Neuronal stem cell (in vitro differentiated cells): ENCODE measurements at regions not wholly inside any gene's neighbourhood (a gene's known extent, or its start where the extent isn't known, plus 50 kb on each side); places are given as distances from the start of the nearest gene placed in this dataset.

ENCODE experiments used
- DNase-seq: peaks from one replicate; pipeline ENCODE4 v3.0.0-alpha.2; 2013; ENCODE audit warnings: low spot score
- H2AFZ ChIP-seq: one replicate; pipeline ENCODE4 v1.6.1; 2013; ENCODE audit warnings: mild to moderate bottlenecking, low read length, inconsistent platforms
- H2AK5ac ChIP-seq: 2 replicates; pipeline ENCODE4 v1.6.1; 2013; ENCODE audit warnings: low read depth, mild to moderate bottlenecking, inconsistent platforms, low read length, moderate library complexity, mixed read lengths
- H2BK120ac ChIP-seq: 2 replicates; pipeline ENCODE4 v1.6.1; 2013; ENCODE audit warnings: low read depth, mild to moderate bottlenecking, inconsistent platforms, low read length, moderate library complexity, mixed read lengths
- H2BK12ac ChIP-seq: one replicate; pipeline ENCODE4 v1.6.1; 2013; ENCODE audit warnings: low read length, inconsistent platforms
- H2BK15ac ChIP-seq: 2 replicates; pipeline ENCODE4 v1.6.1; 2013; ENCODE audit warnings: mild to moderate bottlenecking, low read length, inconsistent platforms, mixed read lengths
- H2BK5ac ChIP-seq: one replicate; pipeline ENCODE4 v1.6.1; 2013; ENCODE audit warnings: inconsistent platforms, mild to moderate bottlenecking, low read length, moderate library complexity
- H3K14ac ChIP-seq: one replicate; pipeline ENCODE4 v1.6.1; 2013; ENCODE audit warnings: low read length, inconsistent platforms
- H3K18ac ChIP-seq: 2 replicates; pipeline ENCODE4 v1.6.1; 2013; ENCODE audit warnings: low read length, inconsistent platforms
- H3K23ac ChIP-seq: 2 replicates; pipeline ENCODE4 v1.6.1; 2013; ENCODE audit warnings: low read depth, mild to moderate bottlenecking, mixed read lengths, low read length, inconsistent platforms; ENCODE audit not compliant: poor library complexity
- H3K27ac ChIP-seq: replicated peaks from 3 replicates; pipeline ENCODE4 v1.5.1; 2013; ENCODE audit warnings: low read length, inconsistent platforms
- H3K27me3 ChIP-seq, 3 experiments: 2 replicates each; pipeline ENCODE4 v1.6.1; 2013; ENCODE audit warnings: low read length in 3 of 3, mild to moderate bottlenecking in 2 of 3, inconsistent platforms in 1 of 3, low read depth in 1 of 3, mixed read lengths in 1 of 3, moderate library complexity in 1 of 3; ENCODE audit not compliant: control insufficient read depth in 3 of 3, insufficient read depth in 3 of 3
- H3K36me3 ChIP-seq, 2 donors: replicated peaks in 1 of 2; 2 replicates each; pipeline ENCODE4 v1.6.1; 2013; ENCODE audit warnings: low read length in 2 of 2; ENCODE audit not compliant: control insufficient read depth in 2 of 2, insufficient read depth in 2 of 2
- H3K4ac ChIP-seq: 2 replicates; pipeline ENCODE4 v1.6.1; 2013; ENCODE audit warnings: inconsistent platforms, mild to moderate bottlenecking, low read length, moderate library complexity
- H3K4me1 ChIP-seq, 2 donors: 1 replicate in 1 of 2; 2 replicates in 1 of 2; pipeline ENCODE4 v1.6.1; 2013; ENCODE audit warnings: low read length in 2 of 2, low read depth in 1 of 2; ENCODE audit not compliant: control insufficient read depth in 2 of 2, insufficient read depth in 1 of 2
- H3K4me2 ChIP-seq: one replicate; pipeline ENCODE4 v1.6.1; 2013; ENCODE audit warnings: mild to moderate bottlenecking, low read length, inconsistent platforms; ENCODE audit not compliant: insufficient read depth, poor library complexity, severe bottlenecking
- H3K4me3 ChIP-seq, 2 donors: 2 replicates each; pipeline ENCODE4 v1.5.1; 2013; ENCODE audit warnings: low read length in 2 of 2, mild to moderate bottlenecking in 2 of 2, inconsistent platforms in 1 of 2, moderate library complexity in 1 of 2
- H3K79me1 ChIP-seq: one replicate; pipeline ENCODE4 v1.6.1; 2013; ENCODE audit warnings: low read depth, mild to moderate bottlenecking, inconsistent platforms, low read length, moderate library complexity
- H3K9ac ChIP-seq: one replicate; pipeline ENCODE4 v1.6.1; 2013; ENCODE audit warnings: mild to moderate bottlenecking, low read depth, low read length, inconsistent platforms; ENCODE audit not compliant: poor library complexity
- H3K9me3 ChIP-seq, 2 donors: replicated peaks in 1 of 2; 2 replicates each; pipeline versions ENCODE3 to v1.6.1; 2013; ENCODE audit warnings: low read length in 2 of 2, mild to moderate bottlenecking in 2 of 2, inconsistent platforms in 1 of 2, low read depth in 1 of 2, mixed read lengths in 1 of 2, moderate library complexity in 1 of 2; ENCODE audit not compliant: control insufficient read depth in 2 of 2, insufficient read depth in 1 of 2
- H4K8ac ChIP-seq: one replicate; pipeline ENCODE4 v1.6.1; 2013; ENCODE audit warnings: low read depth, mild to moderate bottlenecking, inconsistent platforms, low read length, moderate library complexity
- H4K91ac ChIP-seq: one replicate; pipeline ENCODE4 v1.6.1; 2013; ENCODE audit warnings: low read length, low read depth, mild to moderate bottlenecking, inconsistent platforms; ENCODE audit not compliant: poor library complexity
- whole genome bisulfite sequencing, 2 donors: extraction: QIAGEN DNeasy Blood & Tissue Kit; methylation state at CpG; one replicate each; pipeline ENCODE4 v1.1.7; 2013; ENCODE audit warnings: missing lambda C conversion rate in 2 of 2, mixed read lengths in 1 of 2; ENCODE audit not compliant: insufficient read length in 2 of 2, insufficient replicate concordance in 1 of 2; ENCODE audit errors: extremely low coverage in 2 of 2; 5-methylcytosine and 5-hydroxymethylcytosine counted together

DNA sequence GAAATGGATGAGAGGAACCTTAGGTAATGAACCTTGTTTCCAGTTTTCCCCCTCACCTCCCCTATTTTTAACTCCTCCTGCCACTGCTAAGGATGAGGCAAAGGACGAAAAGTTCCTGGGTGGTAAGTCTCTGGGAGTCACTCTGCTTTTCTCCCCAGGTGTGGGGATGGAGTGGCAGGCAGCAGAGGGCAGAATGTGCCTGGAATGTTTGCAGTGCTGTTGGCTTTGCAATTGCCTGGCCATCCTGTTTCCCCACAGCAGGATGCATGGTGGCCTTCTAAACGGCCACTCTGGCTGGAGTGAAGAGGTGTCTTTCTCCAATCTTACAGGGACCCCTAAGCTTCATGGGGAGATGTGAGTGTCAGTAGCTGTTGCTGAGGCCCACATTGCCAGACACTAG lies 432.5 kb upstream of the ZFHX3 start:
- H3K27me3 ChIP-seq, result no peaks in the 10 kb centered on the region
- H3K4me3 ChIP-seq, result no peak overlapping the region
- H2AFZ ChIP-seq, result peak overlapping the region; percentile 19
- DNase-seq, result no peak
- H3K14ac ChIP-seq, result no peak overlapping the region
- WGBS, 2 donors, result no CpG with 5 or more reads among the region's 2 CpGs
- H3K4me1 ChIP-seq, result peaks cover 0 to 8% of the 10 kb centered on the region in 2 donors
- no peak overlapping the region for H3K9ac ChIP-seq
- H3K36me3 ChIP-seq, result no peaks in the 10 kb centered on the region
- H2BK5ac ChIP-seq, result no peak overlapping the region
- no peaks in the 10 kb centered on the region for H3K9me3 ChIP-seq
- H2AK5ac ChIP-seq, result no peak overlapping the region
- H3K4me2 ChIP-seq, result no peak overlapping the region
- no peak overlapping the region for H3K4ac ChIP-seq
- H3K27ac ChIP-seq, result no peak overlapping the region
- H4K91ac ChIP-seq, result no peak overlapping the region
- H4K8ac ChIP-seq, result no peak overlapping the region
- no peak overlapping the region for H2BK12ac ChIP-seq
- no peak overlapping the region for H3K23ac ChIP-seq
- H3K79me1 ChIP-seq, result no peaks in the 10 kb centered on the region
- H3K18ac ChIP-seq, result no peak overlapping the region
- H2BK15ac ChIP-seq, result no peak overlapping the region
- no peak overlapping the region for H2BK120ac ChIP-seq

GRCh38 chr16:73473713-73474112 lies 425.8 kb upstream of the ZFHX3 start:
- no peaks in the 10 kb centered on the region for H3K4me1 ChIP-seq
- no peak overlapping the region for H2BK120ac ChIP-seq
- no peak overlapping the region for H3K23ac ChIP-seq
- H3K79me1 ChIP-seq, result no peaks in the 10 kb centered on the region
- no peak overlapping the region for H2BK15ac ChIP-seq
- no peak overlapping the region for H2BK5ac ChIP-seq
- DNase-seq, result no peak
- H2AK5ac ChIP-seq, result no peak overlapping the region
- H4K91ac ChIP-seq, result no peak overlapping the region
- H3K18ac ChIP-seq, result no peak overlapping the region
- no peak overlapping the region for H3K14ac ChIP-seq
- no peak overlapping the region for H4K8ac ChIP-seq
- no peak overlapping the region for H3K9ac ChIP-seq
- no peak overlapping the region for H2AFZ ChIP-seq
- H3K9me3 ChIP-seq, result no peaks in the 10 kb centered on the region
- H2BK12ac ChIP-seq, result no peak overlapping the region
- H3K27ac ChIP-seq, result no peak overlapping the region
- no peak overlapping the region for H3K4me2 ChIP-seq
- H3K36me3 ChIP-seq, result no peaks in the 10 kb centered on the region
- no peak overlapping the region for H3K4ac ChIP-seq
- WGBS, 2 donors, result no CpG with 5 or more reads among the region's 3 CpGs
- H3K4me3 ChIP-seq, result no peak overlapping the region
- H3K27me3 ChIP-seq, result no peaks in the 10 kb centered on the region

- H2AK5ac ChIP-seq, result no peak overlapping the region
- no peak overlapping the region for H2BK120ac ChIP-seq
- no peaks in the 10 kb centered on the region for H3K4me1 ChIP-seq
- no peaks in the 10 kb centered on the region for H3K36me3 ChIP-seq
- no peak overlapping the region for H3K14ac ChIP-seq
- no peak overlapping the region for H2BK12ac ChIP-seq
- H3K4ac ChIP-seq, result no peak overlapping the region
- no peaks in the 10 kb centered on the region for H3K27me3 ChIP-seq
- H4K91ac ChIP-seq, result no peak overlapping the region
- peaks cover 0 to 16% of the 10 kb centered on the region in 2 donors for H3K9me3 ChIP-seq
- H3K23ac ChIP-seq, result no peak overlapping the region
- H3K79me1 ChIP-seq, result no peaks in the 10 kb centered on the region
- no peak overlapping the region for H4K8ac ChIP-seq
- no peak overlapping the region for H2BK15ac ChIP-seq
- no peak overlapping the region for H3K4me3 ChIP-seq
- H3K4me2 ChIP-seq, result no peak overlapping the region
- no peak overlapping the region for H3K18ac ChIP-seq
- H3K9ac ChIP-seq, result no peak overlapping the region
- H3K27ac ChIP-seq, result no peak overlapping the region
- no peak for DNase-seq
- no peak overlapping the region for H2AFZ ChIP-seq
- H2BK5ac ChIP-seq, result no peak overlapping the region
- no CpG with 5 or more reads among the region's 11 CpGs for WGBS, 2 donors
Observed at GRCh38 chr16:73464834-73465233, 416.9 kb upstream of the ZFHX3 start.

DNA sequence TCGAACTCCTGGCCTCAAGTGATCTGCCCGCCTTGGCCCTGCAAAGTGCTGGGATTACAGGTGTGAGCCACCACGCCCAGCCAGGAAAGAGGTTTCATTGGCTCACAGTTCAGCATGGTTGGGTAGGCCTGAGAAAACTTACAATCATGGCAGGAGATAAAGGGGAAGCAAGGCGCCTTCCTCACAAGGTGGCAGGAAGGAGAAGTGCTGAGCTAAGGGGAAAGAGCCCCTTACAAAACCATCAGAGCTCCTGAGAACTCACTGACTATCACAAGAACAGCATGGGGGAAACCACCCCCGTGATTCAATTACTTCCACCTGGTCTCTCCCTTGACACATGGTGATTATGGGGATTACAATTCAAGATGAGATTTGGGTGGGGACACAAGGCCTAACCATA lies 411.7 kb upstream of the ZFHX3 start:
- no peak overlapping the region for H3K4me2 ChIP-seq
- H3K9me3 ChIP-seq, result peaks cover 0 to 7% of the 10 kb centered on the region in 2 donors
- no peaks in the 10 kb centered on the region for H3K79me1 ChIP-seq
- H3K4me1 ChIP-seq, result no peaks in the 10 kb centered on the region
- no peak overlapping the region for H2AFZ ChIP-seq
- H2BK120ac ChIP-seq, result no peak overlapping the region
- no peaks in the 10 kb centered on the region for H3K36me3 ChIP-seq
- no peak for DNase-seq
- H2BK5ac ChIP-seq, result no peak overlapping the region
- no peak overlapping the region for H4K8ac ChIP-seq
- no peak overlapping the region for H3K4ac ChIP-seq
- no CpG with 5 or more reads among the region's 5 CpGs for WGBS, 2 donors
- no peak overlapping the region for H2BK12ac ChIP-seq
- no peaks in the 10 kb centered on the region for H3K27me3 ChIP-seq
- no peak overlapping the region for H3K4me3 ChIP-seq
- no peak overlapping the region for H3K9ac ChIP-seq
- no peak overlapping the region for H3K27ac ChIP-seq
- no peak overlapping the region for H4K91ac ChIP-seq
- no peak overlapping the region for H3K23ac ChIP-seq
- no peak overlapping the region for H3K14ac ChIP-seq
- no peak overlapping the region for H2AK5ac ChIP-seq
- no peak overlapping the region for H2BK15ac ChIP-seq
- no peak overlapping the region for H3K18ac ChIP-seq
